Thoracic aorta (tissue), 2 donors: ENCODE measurements at regions not wholly inside any gene's neighbourhood (a gene's known extent, or its start where the extent isn't known, plus 50 kb on each side); places are given as distances from the start of the nearest gene placed in this dataset.
A peak's percentile ranks its signal among the peaks of the same experiment; 100 is the strongest.

Source experiments
- ATAC-seq: fragments of 150-250 bp; one replicate; pipeline ENCODE4 v1.8.0; 2017; ENCODE audit warnings: low read depth; ENCODE audit not compliant: insufficient number of reproducible peaks, low FRiP score
- DNase-seq: peaks from one replicate; pipeline ENCODE4 v3.0.0-alpha.2; 2020; ENCODE audit warnings: low spot score
- H3K27ac ChIP-seq, 2 donors: fragments of 200-600 bp; sonication (generic); 1 replicate in 1 of 2; 2 replicates in 1 of 2; pipeline ENCODE4 v1.5.1; 2016; ENCODE audit warnings: mild to moderate bottlenecking in 2 of 2, moderate library complexity in 2 of 2
- H3K27me3 ChIP-seq: fragments of 200-600 bp; sonication (generic); replicated peaks from 2 replicates; pipeline ENCODE4 v1.6.0; 2016; ENCODE audit warnings: mild to moderate bottlenecking; ENCODE audit not compliant: insufficient read depth
- H3K36me3 ChIP-seq: fragments of 200-600 bp; sonication (generic); one replicate; pipeline ENCODE4 v1.5.1; 2016
- H3K4me1 ChIP-seq, 2 donors: fragments of 200-600 bp; sonication (generic); 1 replicate in 1 of 2; 2 replicates in 1 of 2; pipeline versions ENCODE4 v1.5.1 to v1.6.0; 2016; ENCODE audit warnings: low read depth in 2 of 2, mild to moderate bottlenecking in 1 of 2; ENCODE audit not compliant: control insufficient read depth in 1 of 2
- H3K4me3 ChIP-seq: fragments of 200-600 bp; sonication (generic); 2 replicates; pipeline ENCODE4 v1.5.1; 2016; ENCODE audit warnings: mild to moderate bottlenecking
- H3K9me3 ChIP-seq: fragments of 200-600 bp; sonication (generic); 2 replicates; pipeline ENCODE4 v1.5.1; 2016
- TF ChIP-seq, protein P1 (sequence below): fragments of 200-600 bp; sonication (generic); IDR thresholded peaks from one replicate; pipeline ENCODE4 v1.5.1; 2019; ENCODE audit warnings: antibody characterized with exemption

- TF ChIP-seq, protein P1, sequence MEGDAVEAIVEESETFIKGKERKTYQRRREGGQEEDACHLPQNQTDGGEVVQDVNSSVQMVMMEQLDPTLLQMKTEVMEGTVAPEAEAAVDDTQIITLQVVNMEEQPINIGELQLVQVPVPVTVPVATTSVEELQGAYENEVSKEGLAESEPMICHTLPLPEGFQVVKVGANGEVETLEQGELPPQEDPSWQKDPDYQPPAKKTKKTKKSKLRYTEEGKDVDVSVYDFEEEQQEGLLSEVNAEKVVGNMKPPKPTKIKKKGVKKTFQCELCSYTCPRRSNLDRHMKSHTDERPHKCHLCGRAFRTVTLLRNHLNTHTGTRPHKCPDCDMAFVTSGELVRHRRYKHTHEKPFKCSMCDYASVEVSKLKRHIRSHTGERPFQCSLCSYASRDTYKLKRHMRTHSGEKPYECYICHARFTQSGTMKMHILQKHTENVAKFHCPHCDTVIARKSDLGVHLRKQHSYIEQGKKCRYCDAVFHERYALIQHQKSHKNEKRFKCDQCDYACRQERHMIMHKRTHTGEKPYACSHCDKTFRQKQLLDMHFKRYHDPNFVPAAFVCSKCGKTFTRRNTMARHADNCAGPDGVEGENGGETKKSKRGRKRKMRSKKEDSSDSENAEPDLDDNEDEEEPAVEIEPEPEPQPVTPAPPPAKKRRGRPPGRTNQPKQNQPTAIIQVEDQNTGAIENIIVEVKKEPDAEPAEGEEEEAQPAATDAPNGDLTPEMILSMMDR: no peak
- Histone ChIP-seq H3K27ac (peak overlapping the region; percentile 15 to 23), H3K27me3 (no peaks in the 10 kb centered on the region), H3K4me3 (no peak overlapping the region), H3K4me1 (peaks cover 9 to 13% of the 10 kb centered on the region in 2 donors), H3K9me3 (no peaks in the 10 kb centered on the region), H3K36me3 (no peaks in the 10 kb centered on the region)
- no peak for DNase-seq
- no peak for ATAC-seq
These were observed 233.5 kb downstream of the EFCAB11 start for GRCh38 chr14:89720741-89721729.

- TF ChIP-seq, protein P1: no peak
- no peak overlapping the region for H3K27ac ChIP-seq
- no peaks in the 10 kb centered on the region for H3K36me3 ChIP-seq
- no peak overlapping the region for H3K4me3 ChIP-seq
- no peak for DNase-seq
- peaks cover 9 to 12% of the 10 kb centered on the region in 2 donors for H3K4me1 ChIP-seq
- ATAC-seq: no peak
- H3K27me3 ChIP-seq: no peaks in the 10 kb centered on the region
- H3K9me3 ChIP-seq: no peaks in the 10 kb centered on the region
These were observed 234.3 kb downstream of the EFCAB11 start for GRCh38 chr14:89720076-89720687.

DNA sequence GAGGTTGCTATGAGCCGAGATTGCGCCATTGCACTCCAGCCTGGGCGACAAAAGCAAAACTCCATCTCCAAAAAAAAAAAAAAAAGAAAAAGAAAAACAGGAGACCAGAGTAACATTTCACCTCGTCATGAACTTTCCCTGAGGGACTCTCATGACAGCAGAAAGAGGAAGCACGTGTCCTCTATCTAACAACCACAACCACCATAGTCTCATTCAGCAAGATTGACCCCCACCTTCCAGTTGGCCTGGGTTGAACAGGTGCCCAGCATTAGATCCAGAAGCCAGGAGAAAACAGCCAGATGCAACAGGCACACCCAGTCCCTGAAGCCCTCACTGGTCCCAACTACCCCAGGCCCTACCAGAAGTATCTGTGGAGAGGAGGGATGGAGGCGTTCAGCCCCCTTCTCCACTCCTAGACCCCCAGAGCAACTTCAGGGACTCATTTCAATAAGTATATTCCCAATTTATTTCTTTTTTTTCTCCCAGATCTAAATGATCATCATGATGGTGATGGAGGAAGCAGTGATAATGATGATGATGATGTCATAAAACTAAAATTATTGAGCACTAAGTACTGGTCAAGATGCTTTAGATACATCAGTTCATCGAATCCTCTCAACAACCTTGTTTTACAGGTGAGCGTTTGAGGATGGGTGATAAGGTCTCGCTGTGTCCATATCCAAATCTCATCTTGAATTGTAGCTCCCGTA is 235.0 kb downstream of the EFCAB11 start:
- no peaks in the 10 kb centered on the region for H3K36me3 ChIP-seq
- H3K4me3 ChIP-seq: no peak overlapping the region
- no peaks in the 10 kb centered on the region for H3K9me3 ChIP-seq
- H3K27ac ChIP-seq: no peak overlapping the region
- peaks cover 5 to 9% of the 10 kb centered on the region in 2 donors for H3K4me1 ChIP-seq
- no peak for ATAC-seq
- TF ChIP-seq, protein P1: no peak
- no peaks in the 10 kb centered on the region for H3K27me3 ChIP-seq
- DNase-seq: no peak

DNA sequence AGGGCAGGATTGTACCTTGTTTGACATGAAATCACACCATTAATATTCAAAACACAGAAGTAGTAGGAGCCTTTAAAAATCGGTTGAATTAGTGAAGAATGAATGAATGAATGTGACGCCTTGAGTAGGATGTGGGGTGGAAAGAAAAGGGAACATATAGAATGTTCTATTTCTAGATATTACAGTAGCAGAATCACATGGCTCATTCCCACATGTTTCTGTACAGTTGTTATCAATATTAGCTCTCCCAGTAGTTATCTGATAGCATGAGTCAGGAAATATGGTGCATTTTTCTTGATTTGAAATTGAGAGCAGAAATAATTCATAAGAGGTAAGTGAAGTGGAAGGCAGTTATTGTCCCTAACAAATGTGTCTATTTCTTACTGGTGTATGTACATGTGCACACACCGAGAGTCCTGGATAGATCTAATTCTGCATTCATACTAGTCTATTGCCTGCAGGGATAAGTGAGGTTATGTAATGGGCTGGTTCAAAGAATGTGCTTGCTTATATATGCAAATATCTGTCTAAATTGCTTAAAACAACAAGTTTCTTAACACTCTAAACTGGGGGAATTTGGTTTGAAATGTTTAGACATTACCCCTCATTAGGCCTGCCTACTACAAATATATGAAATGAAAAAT is 245.4 kb downstream of the EFCAB11 start:
- Histone ChIP-seq H3K4me3 (no peak overlapping the region), H3K27ac (no peak overlapping the region), H3K4me1 (peaks cover 9 to 19% of the 10 kb centered on the region in 2 donors), H3K36me3 (no peaks in the 10 kb centered on the region), H3K9me3 (no peaks in the 10 kb centered on the region), H3K27me3 (no peaks in the 10 kb centered on the region)
- no peak for ATAC-seq
- TF ChIP-seq, protein P1: no peak
- DNase-seq: no peak
